ENCODE measurements at regions not wholly inside any gene's neighbourhood (a gene's known extent, or its start where the extent isn't known, plus 50 kb on each side); places are given as distances from the start of the nearest gene placed in this dataset.

- CTCF ChIA-PET, result interaction anchor here (0.8 to 3.8 kb wide), 6 partner anchors 10 to 345 kb away, joined by 4 to 30 read pairs (median 4); no protein-coding TSS in a partner anchor
- DNase-seq (ENCODE audit: extremely low spot score), result peak; percentile 33
- no peak for TF ChIP-seq CTCF (IDR thresholded peaks at IDR 0.05; ENCODE audit: control extremely low read depth, extremely low read depth, low read depth, missing control alignments)
- POLR2A ChIA-PET, result interaction anchor here (0.5 kb wide), 1 partner anchor 110 kb away, joined by 3 read pairs; no protein-coding TSS in a partner anchor
Measured at GRCh38 chr2:43139996-43140621, 86.3 kb downstream of the ZFP36L2 start.

GRCh38 chr2:43139501-43139900, 86.9 kb downstream of the ZFP36L2 start:
- no peak for TF ChIP-seq CTCF (IDR thresholded peaks at IDR 0.05; ENCODE audit: control extremely low read depth, extremely low read depth, low read depth, missing control alignments)
- DNase-seq (ENCODE audit: extremely low spot score), result no peak
- CTCF ChIA-PET, result interaction anchor here (0.8 to 3.8 kb wide), 6 partner anchors 10 to 345 kb away, joined by 4 to 30 read pairs (median 4); no protein-coding TSS in a partner anchor
- POLR2A ChIA-PET, result interaction anchor here (0.5 kb wide), 1 partner anchor 109 kb away, joined by 3 read pairs; no protein-coding TSS in a partner anchor

GRCh38 chr2:43138441-43138840, 88.0 kb downstream of the ZFP36L2 start:
- CTCF ChIA-PET, result interaction anchor here (1.0 to 3.8 kb wide), 2 partner anchors 10 to 90 kb away, joined by 5 to 30 read pairs; no protein-coding TSS in a partner anchor
- no peak for TF ChIP-seq CTCF (IDR thresholded peaks at IDR 0.05; ENCODE audit: control extremely low read depth, extremely low read depth, low read depth, missing control alignments)
- DNase-seq (ENCODE audit: extremely low spot score), result no peak
- POLR2A ChIA-PET, result no interaction called here

- ChIA-PET POLR2A (no interaction called here), CTCF (interaction anchor here (1.1 kb wide), 1 partner anchor 28 kb away, joined by 3 read pairs; no protein-coding TSS in a partner anchor)
- no peak for TF ChIP-seq CTCF (IDR thresholded peaks at IDR 0.05; ENCODE audit: control extremely low read depth, extremely low read depth, low read depth, missing control alignments)
Measured at GRCh38 chr2:43136876-43137275, 89.5 kb downstream of the ZFP36L2 start.

GRCh38 chr2:43136011-43136799, 90.2 kb downstream of the ZFP36L2 start:
- TF ChIP-seq CTCF (IDR thresholded peaks at IDR 0.05; ENCODE audit: control extremely low read depth, extremely low read depth, low read depth, missing control alignments), result no peak
- ChIA-PET CTCF (interaction anchor here (0.9 to 12.5 kb wide), 4 partner anchors 28 to 348 kb away, joined by 3 to 169 read pairs (median 8); partner anchors contain the start of gene ZFP36L2), POLR2A (no interaction called here)
- DNase-seq (ENCODE audit: extremely low spot score), result peak; percentile 11

More at GRCh38 chr2:43136876-43137275, 89.5 kb downstream of the ZFP36L2 start:
- DNase-seq (ENCODE audit: extremely low spot score), result peak; percentile 28

- POLR2A ChIA-PET, result interaction anchor here (0.7 kb wide), 1 partner anchor 48 kb away, joined by 9 read pairs; no protein-coding TSS in a partner anchor
- TF ChIP-seq CTCF (IDR thresholded peaks at IDR 0.05; ENCODE audit: control extremely low read depth, extremely low read depth, low read depth, missing control alignments), result no peak
- DNase-seq (ENCODE audit: extremely low spot score), result peak; percentile 5
- CTCF ChIA-PET, result interaction anchor here (0.9 to 12.5 kb wide), 4 partner anchors 34 to 349 kb away, joined by 3 to 169 read pairs (median 9); partner anchors contain the start of gene ZFP36L2
Measured at GRCh38 chr2:43135583-43135982, 90.8 kb downstream of the ZFP36L2 start.

Measured in GM10248 (cell line).